C4-2B (cell line): ENCODE measurements at regions not wholly inside any gene's neighbourhood (a gene's known extent, or its start where the extent isn't known, plus 50 kb on each side); places are given as distances from the start of the nearest gene placed in this dataset.

Experiments used
- CTCF ChIP-seq: fragments of 450-650 bp; conservative IDR thresholded peaks from 2 replicates; pipeline ENCODE4 v1.5.1; 2017; ENCODE audit warnings: mild to moderate bottlenecking
- ZFX ChIP-seq: fragments of 450-650 bp; IDR thresholded peaks from 2 replicates; pipeline ENCODE4 v1.6.1; 2017

- TF ChIP-seq CTCF = no peak
- no peak for TF ChIP-seq ZFX
These were observed 433.5 kb downstream of the DHX35 start for GRCh38 chr20:39395478-39396291.
